Parathyroid adenoma (tissue), 2 donors: ENCODE measurements at regions not wholly inside any gene's neighbourhood (a gene's known extent, or its start where the extent isn't known, plus 50 kb on each side); places are given as distances from the start of the nearest gene placed in this dataset.

Experiments used
- H2AFZ ChIP-seq: fragments of 300-600 bp; sonication (generic); one replicate; pipeline ENCODE4 v1.7.0; 2017; ENCODE audit warnings: antibody characterized with exemption, mild to moderate bottlenecking
- H3K27ac ChIP-seq: fragments of 300-600 bp; sonication (generic); one replicate; pipeline ENCODE4 v1.7.0; 2017
- H3K27me3 ChIP-seq: fragments of 300-600 bp; sonication (generic); one replicate; pipeline ENCODE4 v1.7.0; 2017; ENCODE audit warnings: low read length; ENCODE audit not compliant: control insufficient read depth, insufficient read depth
- H3K36me3 ChIP-seq: fragments of 300-600 bp; sonication (generic); one replicate; pipeline ENCODE4 v1.7.0; 2017; ENCODE audit warnings: low read length; ENCODE audit not compliant: control insufficient read depth, insufficient read depth
- H3K4me1 ChIP-seq: fragments of 300-600 bp; sonication (generic); one replicate; pipeline ENCODE4 v1.7.0; 2017; ENCODE audit warnings: control low read depth
- H3K4me2 ChIP-seq: fragments of 300-600 bp; sonication (generic); one replicate; pipeline ENCODE4 v1.7.0; 2017; ENCODE audit warnings: low read length
- H3K4me3 ChIP-seq: fragments of 300-600 bp; sonication (generic); one replicate; pipeline ENCODE4 v1.7.0; 2017; ENCODE audit warnings: low read depth, low read length
- H3K79me2 ChIP-seq: fragments of 300-600 bp; sonication (generic); one replicate; pipeline ENCODE4 v1.7.0; 2017; ENCODE audit warnings: control low read depth
- H3K9ac ChIP-seq: fragments of 300-600 bp; sonication (generic); one replicate; pipeline ENCODE4 v1.7.0; 2017; ENCODE audit warnings: mild to moderate bottlenecking
- H3K9me3 ChIP-seq: fragments of 300-600 bp; sonication (generic); one replicate; pipeline ENCODE4 v1.7.0; 2017; ENCODE audit warnings: low read length; ENCODE audit not compliant: control insufficient read depth
- CTCF ChIP-seq: fragments of 300-600 bp; sonication (generic); IDR thresholded peaks from one replicate; pipeline ENCODE4 v1.7.0; 2017; ENCODE audit warnings: antibody characterized with exemption, mild to moderate bottlenecking
- donor health status: primary hyperparathyroidism.

GRCh38 chr12:18872770-18873169, 134.9 kb downstream of the CAPZA3 start:
- Histone ChIP-seq H3K27ac (no peak overlapping the region), H3K27me3 (no peaks in the 10 kb centered on the region), H3K9ac (no peak overlapping the region), H3K36me3 (no peaks in the 10 kb centered on the region), H2AFZ (peak overlapping the region; percentile 8), H3K4me3 (no peak overlapping the region), H3K79me2 (no peaks in the 10 kb centered on the region), H3K4me2 (no peak overlapping the region), H3K4me1 (no peaks in the 10 kb centered on the region), H3K9me3 (no peaks in the 10 kb centered on the region)
- TF ChIP-seq CTCF: no peak

GRCh38 chr12:18878676-18879180, 140.8 kb downstream of the CAPZA3 start:
- Histone ChIP-seq H3K36me3 (no peaks in the 10 kb centered on the region), H2AFZ (no peak overlapping the region), H3K9ac (no peak overlapping the region), H3K4me3 (no peak overlapping the region), H3K27me3 (no peaks in the 10 kb centered on the region), H3K4me1 (peaks cover 6% of the 10 kb centered on the region), H3K4me2 (no peak overlapping the region), H3K79me2 (no peaks in the 10 kb centered on the region), H3K27ac (no peak overlapping the region), H3K9me3 (no peaks in the 10 kb centered on the region)
- TF ChIP-seq CTCF: no peak

GRCh38 chr12:18882690-18883089, 144.8 kb downstream of the CAPZA3 start:
- Histone ChIP-seq H3K27ac (no peak overlapping the region), H3K36me3 (no peaks in the 10 kb centered on the region), H2AFZ (no peak overlapping the region), H3K27me3 (no peaks in the 10 kb centered on the region), H3K4me3 (no peak overlapping the region), H3K9ac (no peak overlapping the region), H3K4me2 (no peak overlapping the region), H3K79me2 (no peaks in the 10 kb centered on the region), H3K4me1 (peaks cover 6% of the 10 kb centered on the region), H3K9me3 (no peaks in the 10 kb centered on the region)
- no peak for TF ChIP-seq CTCF

GRCh38 chr12:18886962-18887361, 149.0 kb downstream of the CAPZA3 start:
- no peak for TF ChIP-seq CTCF
- Histone ChIP-seq H3K36me3 (no peaks in the 10 kb centered on the region), H3K4me3 (no peak overlapping the region), H3K79me2 (no peaks in the 10 kb centered on the region), H3K4me2 (no peak overlapping the region), H3K4me1 (no peaks in the 10 kb centered on the region), H3K27me3 (no peaks in the 10 kb centered on the region), H3K27ac (no peak overlapping the region), H2AFZ (no peak overlapping the region), H3K9ac (no peak overlapping the region), H3K9me3 (no peaks in the 10 kb centered on the region)

- H3K4me3 ChIP-seq: no peak overlapping the region
- H3K4me1 ChIP-seq: no peaks in the 10 kb centered on the region
- no peaks in the 10 kb centered on the region for H3K79me2 ChIP-seq
- H3K27me3 ChIP-seq: no peaks in the 10 kb centered on the region
- no peaks in the 10 kb centered on the region for H3K36me3 ChIP-seq
- H3K27ac ChIP-seq: no peak overlapping the region
- H3K9me3 ChIP-seq: no peaks in the 10 kb centered on the region
- H3K4me2 ChIP-seq: no peak overlapping the region
- no peak overlapping the region for H3K9ac ChIP-seq
- no peak overlapping the region for H2AFZ ChIP-seq
- no peak for TF ChIP-seq CTCF
These were observed 149.4 kb downstream of the CAPZA3 start for GRCh38 chr12:18887368-18887767.
